Right cardiac atrium (tissue), 5 donors: ENCODE measurements at regions not wholly inside any gene's neighbourhood (a gene's known extent, or its start where the extent isn't known, plus 50 kb on each side); places are given as distances from the start of the nearest gene placed in this dataset.

Experiments used
- ATAC-seq, 2 donors: fragments of 200-7000 bp; cut with Tn5 transposase; one replicate each; pipeline versions ENCODE4 v1.8.0 to v1.9.1; 2020; ENCODE audit warnings: moderate library complexity in 2 of 2, mild to moderate bottlenecking in 1 of 2
- DNase-seq, 3 donors: peaks; one replicate each; pipeline ENCODE4 v3.0.0-alpha.2; 2020
- H3K27ac ChIP-seq: one replicate; pipeline ENCODE4 v1.5.1; 2013; ENCODE audit warnings: mild to moderate bottlenecking, low read length, control low read depth, moderate library complexity
- H3K27me3 ChIP-seq: one replicate; pipeline ENCODE4 v1.6.1; 2013; ENCODE audit not compliant: control insufficient read depth, insufficient read depth
- H3K4me1 ChIP-seq: one replicate; pipeline ENCODE4 v1.6.1; 2013; ENCODE audit warnings: low read length; ENCODE audit not compliant: control insufficient read depth, insufficient read depth
- H3K4me3 ChIP-seq: one replicate; pipeline ENCODE4 v1.5.1; 2013; ENCODE audit warnings: low read length, control low read depth
- H3K9me3 ChIP-seq: one replicate; pipeline ENCODE4 v1.6.1; 2013; ENCODE audit warnings: low read length; ENCODE audit not compliant: control insufficient read depth
- WGBS: extraction: QIAGEN DNeasy Blood & Tissue Kit; methylation state at CpG from one replicate; pipeline ENCODE4 v1.1.7; 2013; 5-methylcytosine and 5-hydroxymethylcytosine counted together
- intact Hi-C, 4 donors: fragments of 100-400 bp; cut with DNase I; formaldehyde crosslinking; loops; one replicate each; pipeline versions ENCODE4 v1.11.0 to v1.14.0; 2022 to 2023
- donor health status: healthy with polysubstance abuse.
- donor health status: DM: no; HTN: yes; CAD: no.
- donor health status: DM: no; HTN: no; CAD: no.
- donor health status: DM: no; HTN: yes; CAD: no; lungs with severe emphysema.
- donor health status: DM: yes; HTN: yes; CAD: no.

- Histone ChIP-seq H3K27ac (no peak overlapping the region), H3K27me3 (no peaks in the 10 kb centered on the region), H3K4me1 (peaks cover 21% of the 10 kb centered on the region), H3K4me3 (no peak overlapping the region), H3K9me3 (no peaks in the 10 kb centered on the region)
- ATAC-seq (no peak), DNase-seq (peak in 2 of 3 donors; percentile 25 to 39)
- intact Hi-C loops: no loop called here
- WGBS: 79% methylated on average over 4 of the region's 4 CpGs
These were observed 73.4 kb upstream of the TNRC6C start for GRCh38 chr17:77884967-77885641.

- Histone ChIP-seq H3K4me3 (no peak overlapping the region), H3K27me3 (no peaks in the 10 kb centered on the region), H3K4me1 (peaks cover 17% of the 10 kb centered on the region), H3K9me3 (no peaks in the 10 kb centered on the region), H3K27ac (no peak overlapping the region)
- intact Hi-C loops: no loop called here
- WGBS: 74% methylated on average over 8 of the region's 8 CpGs
- no peak for ATAC-seq
- DNase-seq: peak in 1 of 3 donors; percentile 5
These were observed 72.7 kb upstream of the TNRC6C start for GRCh38 chr17:77885678-77886386.

- intact Hi-C loops: no loop called here
- no peak overlapping the region for H3K27ac ChIP-seq
- WGBS: 74% methylated on average over 13 of the region's 13 CpGs
- peak in 2 of 3 donors; percentile 66 to 79 for DNase-seq
- H3K9me3 ChIP-seq: no peaks in the 10 kb centered on the region
- H3K4me1 ChIP-seq: peaks cover 12% of the 10 kb centered on the region
- H3K27me3 ChIP-seq: no peaks in the 10 kb centered on the region
- H3K4me3 ChIP-seq: no peak overlapping the region
- ATAC-seq: no peak
These were observed 72.1 kb upstream of the TNRC6C start for GRCh38 chr17:77886387-77886728.

- WGBS: 71% methylated on average over 4 of the region's 4 CpGs
- H3K27ac ChIP-seq: peak overlapping the region; percentile 46
- H3K4me1 ChIP-seq: peaks cover 6% of the 10 kb centered on the region
- intact Hi-C loops: no loop called here
- H3K9me3 ChIP-seq: no peaks in the 10 kb centered on the region
- peak overlapping the region; percentile 54 for H3K4me3 ChIP-seq
- ATAC-seq: no peak
- no peaks in the 10 kb centered on the region for H3K27me3 ChIP-seq
- no peak for DNase-seq
These were observed 71.4 kb upstream of the TNRC6C start for GRCh38 chr17:77887110-77887463.

- H3K4me3 ChIP-seq: peak overlapping the region; percentile 54
- 3% methylated on average over 44 of the region's 44 CpGs for whole genome bisulfite sequencing
- H3K4me1 ChIP-seq: peaks cover 6% of the 10 kb centered on the region
- intact Hi-C loops: no loop called here
- DNase-seq (peak; percentile 94 to 96 (median 95)), ATAC-seq (peak; percentile 91 to 93)
- H3K27ac ChIP-seq: peak overlapping the region; percentile 76
- no peaks in the 10 kb centered on the region for H3K9me3 ChIP-seq
- H3K27me3 ChIP-seq: no peaks in the 10 kb centered on the region
These were observed 70.8 kb upstream of the TNRC6C start for GRCh38 chr17:77887464-77888241.

GRCh38 chr17:77888242-77889134 is 70.0 kb upstream of the TNRC6C start:
- Histone ChIP-seq H3K4me3 (peak overlapping the region; percentile 54), H3K27me3 (no peaks in the 10 kb centered on the region), H3K4me1 (no peaks in the 10 kb centered on the region), H3K9me3 (no peaks in the 10 kb centered on the region), H3K27ac (peak overlapping the region; percentile 76)
- intact Hi-C loops: no loop called here
- DNase-seq: peak in 2 of 3 donors; percentile 29 to 51
- 45% methylated on average over 13 of the region's 13 CpGs for WGBS
- ATAC-seq: no peak

- no peaks in the 10 kb centered on the region for H3K27me3 ChIP-seq
- H3K4me3 ChIP-seq: no peak overlapping the region
- H3K27ac ChIP-seq: no peak overlapping the region
- no peaks in the 10 kb centered on the region for H3K4me1 ChIP-seq
- DNase-seq (peak in 2 of 3 donors; percentile 18 to 37), ATAC-seq (no peak)
- H3K9me3 ChIP-seq: no peaks in the 10 kb centered on the region
- intact Hi-C loops: no loop called here
- WGBS: 87% methylated on average over 4 of the region's 4 CpGs
These were observed 69.4 kb upstream of the TNRC6C start for GRCh38 chr17:77889135-77889505.

- WGBS: 84% methylated on average over 28 of the region's 28 CpGs
- ATAC-seq: no peak
- intact Hi-C loops: loop anchor here in 1 of 4 donors (5.0 kb wide), 1 partner anchor 67 kb away; the partner anchor contains the start of gene TNRC6C
- Histone ChIP-seq H3K9me3 (no peaks in the 10 kb centered on the region), H3K27ac (no peak overlapping the region), H3K4me1 (no peaks in the 10 kb centered on the region), H3K4me3 (no peak overlapping the region), H3K27me3 (no peaks in the 10 kb centered on the region)
- DNase-seq: peak in 2 of 3 donors; percentile 25 to 35
These were observed 68.4 kb upstream of the TNRC6C start for GRCh38 chr17:77889866-77890760.

- no peaks in the 10 kb centered on the region for H3K27me3 ChIP-seq
- no peaks in the 10 kb centered on the region for H3K4me1 ChIP-seq
- intact Hi-C loops: loop anchor here in 1 of 4 donors (5.0 kb wide), 1 partner anchor 67 kb away; the partner anchor contains the start of gene TNRC6C
- ATAC-seq (no peak), DNase-seq (peak in 2 of 3 donors; percentile 6 to 30)
- no peak overlapping the region for H3K4me3 ChIP-seq
- 94% methylated on average over 3 of the region's 3 CpGs for WGBS
- no peak overlapping the region for H3K27ac ChIP-seq
- H3K9me3 ChIP-seq: no peaks in the 10 kb centered on the region
These were observed 67.7 kb upstream of the TNRC6C start for GRCh38 chr17:77890771-77891170.

- Histone ChIP-seq H3K4me1 (no peaks in the 10 kb centered on the region), H3K4me3 (no peak overlapping the region), H3K9me3 (no peaks in the 10 kb centered on the region), H3K27ac (no peak overlapping the region), H3K27me3 (no peaks in the 10 kb centered on the region)
- DNase-seq (peak in 2 of 3 donors; percentile 18 to 32), ATAC-seq (no peak)
- intact Hi-C loops: loop anchor here in 1 of 4 donors (5.0 kb wide), 1 partner anchor 66 kb away; the partner anchor contains the start of gene TNRC6C
- 68% methylated on average over 8 of the region's 8 CpGs for WGBS
These were observed 66.9 kb upstream of the TNRC6C start for GRCh38 chr17:77891602-77892001.
